ENCODE measurements at regions not wholly inside any gene's neighbourhood (a gene's known extent, or its start where the extent isn't known, plus 50 kb on each side); places are given as distances from the start of the nearest gene placed in this dataset.

DNA sequence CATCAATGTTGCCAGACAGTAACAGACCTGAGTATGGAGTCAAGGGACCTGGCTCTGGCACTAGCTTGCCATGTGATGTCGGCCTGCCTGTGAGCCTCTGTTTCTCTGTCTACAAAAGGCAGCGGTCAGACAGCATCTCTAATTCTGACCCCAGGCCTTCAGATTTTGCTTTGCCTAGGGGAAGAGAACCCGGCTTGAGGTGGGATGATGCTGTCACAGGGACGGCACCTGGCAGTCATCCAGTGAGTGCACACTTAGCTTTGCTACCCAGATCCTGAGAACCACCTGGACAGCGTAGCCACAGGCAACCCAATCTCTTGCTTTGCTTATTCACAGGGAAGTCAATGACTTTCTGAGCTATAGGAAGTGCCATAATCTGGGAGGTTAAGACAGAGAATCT is 135.2 kb upstream of the SALL1 start:
- H3K4me3 ChIP-seq (ENCODE audit: control insufficient read depth in 1 of 7, extremely low read depth in 1 of 7, insufficient read depth in 4 of 7, low read depth in 2 of 7, low read length in 6 of 7) = no peak overlapping the region
- H3K4me1 ChIP-seq (ENCODE audit: control extremely low read depth in 1 of 4, control insufficient read depth in 4 of 4, insufficient read depth in 4 of 4, low read length in 3 of 4) = no peaks in the 10 kb centered on the region
- POLR2A ChIA-PET = no interaction called here
- no peaks in the 10 kb centered on the region for H3K36me3 ChIP-seq (ENCODE audit: control insufficient read depth in 4 of 4, insufficient read depth in 4 of 4, low read length in 3 of 4)
- WGBS (ENCODE audit: insufficient coverage) = 94% methylated on average over 5 of the region's 5 CpGs
- CTCF ChIA-PET = no interaction called here
- no peaks in the 10 kb centered on the region for H3K27me3 ChIP-seq (replicated peaks in 2 of 5; ENCODE audit: control insufficient read depth in 4 of 5, insufficient read depth in 5 of 5, low read length in 4 of 5)
- H3K27ac ChIP-seq (ENCODE audit: insufficient read depth in 1 of 2, low read depth in 1 of 2, low read length in 2 of 2, poor library complexity in 1 of 2, severe bottlenecking in 2 of 2) = no peak overlapping the region
- DNase-seq = no peak
- H3K9me3 ChIP-seq (ENCODE audit: control extremely low read depth in 1 of 5, control insufficient read depth in 4 of 5, insufficient read depth in 2 of 5, low read depth in 1 of 5, low read length in 4 of 5) = peaks cover 0 to 3% (median 0%) of the 10 kb centered on the region in 5 experiments

GRCh38 chr16:51276336-51276735 is 125.3 kb upstream of the SALL1 start:
- no peak for DNase-seq

GRCh38 chr16:51272420-51272819 is 121.3 kb upstream of the SALL1 start:
- 92% methylated on average over 4 of the region's 4 CpGs for WGBS (ENCODE audit: insufficient coverage)
- Histone ChIP-seq H3K27ac (ENCODE audit: insufficient read depth in 1 of 2, low read depth in 1 of 2, low read length in 2 of 2, poor library complexity in 1 of 2, severe bottlenecking in 2 of 2) (no peak overlapping the region), H3K4me3 (ENCODE audit: control insufficient read depth in 1 of 7, extremely low read depth in 1 of 7, insufficient read depth in 4 of 7, low read depth in 2 of 7, low read length in 6 of 7) (no peak overlapping the region), H3K4me1 (ENCODE audit: control extremely low read depth in 1 of 4, control insufficient read depth in 4 of 4, insufficient read depth in 4 of 4, low read length in 3 of 4) (no peaks in the 10 kb centered on the region), H3K36me3 (ENCODE audit: control insufficient read depth in 4 of 4, insufficient read depth in 4 of 4, low read length in 3 of 4) (no peaks in the 10 kb centered on the region), H3K27me3 (replicated peaks in 2 of 5; ENCODE audit: control insufficient read depth in 4 of 5, insufficient read depth in 5 of 5, low read length in 4 of 5) (no peaks in the 10 kb centered on the region), H3K9me3 (ENCODE audit: control extremely low read depth in 1 of 5, control insufficient read depth in 4 of 5, insufficient read depth in 2 of 5, low read depth in 1 of 5, low read length in 4 of 5) (peaks cover 0 to 3% (median 0%) of the 10 kb centered on the region in 5 experiments)
- CTCF ChIA-PET = no interaction called here
- POLR2A ChIA-PET = no interaction called here
- no peak for DNase-seq

More at GRCh38 chr16:51276336-51276735, 125.3 kb upstream of the SALL1 start:
- Histone ChIP-seq H3K27me3 (replicated peaks in 2 of 5; ENCODE audit: control insufficient read depth in 4 of 5, insufficient read depth in 5 of 5, low read length in 4 of 5) (no peaks in the 10 kb centered on the region), H3K4me1 (ENCODE audit: control extremely low read depth in 1 of 4, control insufficient read depth in 4 of 4, insufficient read depth in 4 of 4, low read length in 3 of 4) (no peaks in the 10 kb centered on the region), H3K4me3 (ENCODE audit: control insufficient read depth in 1 of 7, extremely low read depth in 1 of 7, insufficient read depth in 4 of 7, low read depth in 2 of 7, low read length in 6 of 7) (no peak overlapping the region), H3K36me3 (ENCODE audit: control insufficient read depth in 4 of 4, insufficient read depth in 4 of 4, low read length in 3 of 4) (no peaks in the 10 kb centered on the region), H3K9me3 (ENCODE audit: control extremely low read depth in 1 of 5, control insufficient read depth in 4 of 5, insufficient read depth in 2 of 5, low read depth in 1 of 5, low read length in 4 of 5) (peaks cover 0 to 3% (median 0%) of the 10 kb centered on the region in 5 experiments), H3K27ac (ENCODE audit: insufficient read depth in 1 of 2, low read depth in 1 of 2, low read length in 2 of 2, poor library complexity in 1 of 2, severe bottlenecking in 2 of 2) (no peak overlapping the region)
- no CpG with 5 or more reads among the region's 1 CpG for WGBS (ENCODE audit: insufficient coverage)
- ChIA-PET CTCF (no interaction called here), POLR2A (no interaction called here)

GRCh38 chr16:51271156-51271701 is 120.2 kb upstream of the SALL1 start:
- no peaks in the 10 kb centered on the region for H3K36me3 ChIP-seq (ENCODE audit: control insufficient read depth in 4 of 4, insufficient read depth in 4 of 4, low read length in 3 of 4)
- H3K9me3 ChIP-seq (ENCODE audit: control extremely low read depth in 1 of 5, control insufficient read depth in 4 of 5, insufficient read depth in 2 of 5, low read depth in 1 of 5, low read length in 4 of 5) = peaks cover 0 to 3% (median 0%) of the 10 kb centered on the region in 5 experiments
- WGBS (ENCODE audit: insufficient coverage) = 100% methylated on average over 2 of the region's 5 CpGs
- DNase-seq = no peak
- H3K27me3 ChIP-seq (replicated peaks in 2 of 5; ENCODE audit: control insufficient read depth in 4 of 5, insufficient read depth in 5 of 5, low read length in 4 of 5) = no peaks in the 10 kb centered on the region
- no peak overlapping the region for H3K4me3 ChIP-seq (ENCODE audit: control insufficient read depth in 1 of 7, extremely low read depth in 1 of 7, insufficient read depth in 4 of 7, low read depth in 2 of 7, low read length in 6 of 7)
- H3K27ac ChIP-seq (ENCODE audit: insufficient read depth in 1 of 2, low read depth in 1 of 2, low read length in 2 of 2, poor library complexity in 1 of 2, severe bottlenecking in 2 of 2) = no peak overlapping the region
- CTCF ChIA-PET = no interaction called here
- H3K4me1 ChIP-seq (ENCODE audit: control extremely low read depth in 1 of 4, control insufficient read depth in 4 of 4, insufficient read depth in 4 of 4, low read length in 3 of 4) = no peaks in the 10 kb centered on the region
- POLR2A ChIA-PET = no interaction called here

- ChIA-PET CTCF (no interaction called here), POLR2A (no interaction called here)
- Histone ChIP-seq H3K4me3 (ENCODE audit: control insufficient read depth in 1 of 7, extremely low read depth in 1 of 7, insufficient read depth in 4 of 7, low read depth in 2 of 7, low read length in 6 of 7) (no peak overlapping the region), H3K36me3 (ENCODE audit: control insufficient read depth in 4 of 4, insufficient read depth in 4 of 4, low read length in 3 of 4) (no peaks in the 10 kb centered on the region), H3K27me3 (replicated peaks in 2 of 5; ENCODE audit: control insufficient read depth in 4 of 5, insufficient read depth in 5 of 5, low read length in 4 of 5) (no peaks in the 10 kb centered on the region), H3K4me1 (ENCODE audit: control extremely low read depth in 1 of 4, control insufficient read depth in 4 of 4, insufficient read depth in 4 of 4, low read length in 3 of 4) (no peaks in the 10 kb centered on the region), H3K9me3 (ENCODE audit: control extremely low read depth in 1 of 5, control insufficient read depth in 4 of 5, insufficient read depth in 2 of 5, low read depth in 1 of 5, low read length in 4 of 5) (no peaks in the 10 kb centered on the region), H3K27ac (ENCODE audit: insufficient read depth in 1 of 2, low read depth in 1 of 2, low read length in 2 of 2, poor library complexity in 1 of 2, severe bottlenecking in 2 of 2) (no peak overlapping the region)
- DNase-seq = no peak
- whole genome bisulfite sequencing (ENCODE audit: insufficient coverage) = 69% methylated on average over 4 of the region's 4 CpGs
These were observed 117.2 kb upstream of the SALL1 start for GRCh38 chr16:51268237-51268636.

DNA sequence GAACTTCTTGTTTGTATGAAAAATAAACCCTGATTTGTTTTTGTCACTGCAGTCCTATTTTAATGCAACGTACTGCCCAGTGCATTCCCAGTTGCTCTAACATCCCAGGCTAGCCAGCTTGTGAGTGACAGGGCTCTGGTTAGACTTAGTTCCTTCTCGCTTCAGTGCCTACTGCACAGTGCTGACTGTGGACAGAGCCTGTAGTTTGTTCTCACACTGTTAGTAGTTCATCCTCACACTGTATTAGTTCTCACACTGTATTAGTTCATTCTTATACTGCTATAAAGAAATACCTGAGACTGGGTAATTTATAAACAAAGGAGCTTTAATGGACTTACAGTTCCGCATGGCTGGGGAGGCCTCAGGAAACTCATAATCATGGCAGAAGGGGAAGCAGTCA is 116.6 kb upstream of the SALL1 start:
- ChIA-PET POLR2A (no interaction called here), CTCF (no interaction called here)
- H3K4me3 ChIP-seq (ENCODE audit: control insufficient read depth in 1 of 7, extremely low read depth in 1 of 7, insufficient read depth in 4 of 7, low read depth in 2 of 7, low read length in 6 of 7) = no peak overlapping the region
- no peak for DNase-seq
- H3K4me1 ChIP-seq (ENCODE audit: control extremely low read depth in 1 of 4, control insufficient read depth in 4 of 4, insufficient read depth in 4 of 4, low read length in 3 of 4) = no peaks in the 10 kb centered on the region
- WGBS (ENCODE audit: insufficient coverage) = 68% methylated on average over 2 of the region's 3 CpGs
- H3K27ac ChIP-seq (ENCODE audit: insufficient read depth in 1 of 2, low read depth in 1 of 2, low read length in 2 of 2, poor library complexity in 1 of 2, severe bottlenecking in 2 of 2) = no peak overlapping the region
- peaks cover 0 to 3% (median 0%) of the 10 kb centered on the region in 5 experiments for H3K9me3 ChIP-seq (ENCODE audit: control extremely low read depth in 1 of 5, control insufficient read depth in 4 of 5, insufficient read depth in 2 of 5, low read depth in 1 of 5, low read length in 4 of 5)
- H3K36me3 ChIP-seq (ENCODE audit: control insufficient read depth in 4 of 4, insufficient read depth in 4 of 4, low read length in 3 of 4) = no peaks in the 10 kb centered on the region
- no peaks in the 10 kb centered on the region for H3K27me3 ChIP-seq (replicated peaks in 2 of 5; ENCODE audit: control insufficient read depth in 4 of 5, insufficient read depth in 5 of 5, low read length in 4 of 5)

DNA sequence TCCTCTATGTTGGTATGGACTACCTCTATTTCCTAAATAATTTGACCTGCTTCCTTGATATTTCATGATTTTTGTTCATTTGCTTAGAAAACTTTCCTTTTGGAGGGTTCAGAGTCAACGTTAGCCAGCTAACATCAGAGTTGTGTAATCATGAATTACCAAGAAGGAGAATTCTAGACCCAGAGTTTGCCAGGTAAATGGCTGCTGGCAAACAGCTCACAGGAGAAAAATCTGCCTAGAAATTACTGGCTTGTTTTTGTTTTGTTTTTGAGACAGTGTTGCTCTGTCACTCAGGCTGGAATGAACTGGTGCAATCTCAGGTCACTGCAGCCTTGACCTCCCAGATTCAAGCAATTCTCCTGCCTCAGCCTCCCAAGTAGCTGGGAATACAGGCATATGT is 111.4 kb upstream of the SALL1 start:
- ChIA-PET CTCF (no interaction called here), POLR2A (no interaction called here)

More for the DNA sequence above, 111.4 kb upstream of the SALL1 start:
- Histone ChIP-seq H3K9me3 (ENCODE audit: control extremely low read depth in 1 of 5, control insufficient read depth in 4 of 5, insufficient read depth in 2 of 5, low read depth in 1 of 5, low read length in 4 of 5) (peaks cover 0 to 3% (median 0%) of the 10 kb centered on the region in 5 experiments), H3K4me3 (ENCODE audit: control insufficient read depth in 1 of 7, extremely low read depth in 1 of 7, insufficient read depth in 4 of 7, low read depth in 2 of 7, low read length in 6 of 7) (no peak overlapping the region), H3K27me3 (replicated peaks in 2 of 5; ENCODE audit: control insufficient read depth in 4 of 5, insufficient read depth in 5 of 5, low read length in 4 of 5) (no peaks in the 10 kb centered on the region), H3K27ac (ENCODE audit: insufficient read depth in 1 of 2, low read depth in 1 of 2, low read length in 2 of 2, poor library complexity in 1 of 2, severe bottlenecking in 2 of 2) (no peak overlapping the region), H3K36me3 (ENCODE audit: control insufficient read depth in 4 of 4, insufficient read depth in 4 of 4, low read length in 3 of 4) (no peaks in the 10 kb centered on the region), H3K4me1 (ENCODE audit: control extremely low read depth in 1 of 4, control insufficient read depth in 4 of 4, insufficient read depth in 4 of 4, low read length in 3 of 4) (no peaks in the 10 kb centered on the region)
- 100% methylated on average over 1 of the region's 1 CpG for WGBS (ENCODE audit: insufficient coverage)
- DNase-seq = no peak

Data from common myeloid progenitor, CD34-positive (primary cell).